ENCODE measurements at regions not wholly inside any gene's neighbourhood (a gene's known extent, or its start where the extent isn't known, plus 50 kb on each side); places are given as distances from the start of the nearest gene placed in this dataset.
A peak's percentile ranks its signal among the peaks of the same experiment; 100 is the strongest.

DNA sequence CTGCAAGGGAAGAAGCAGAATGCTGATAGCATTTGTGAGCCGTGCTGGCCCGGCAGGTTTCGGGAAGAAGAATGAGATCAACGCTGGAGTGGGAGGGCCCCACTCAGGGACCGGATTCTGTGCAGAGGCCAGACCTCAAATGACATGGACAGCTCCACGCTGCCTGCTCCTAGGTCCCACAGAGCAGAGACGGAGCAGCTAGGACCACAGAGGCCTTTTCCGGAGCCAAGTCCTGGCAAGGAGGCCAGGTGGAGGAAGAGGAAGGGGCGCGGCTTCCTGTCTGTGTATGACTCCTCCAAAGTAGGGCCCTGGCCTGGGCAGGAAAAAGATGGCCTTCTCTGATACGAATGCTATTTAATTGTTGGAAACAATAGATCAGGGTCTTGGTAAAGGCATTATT is 139.9 kb downstream of the LRRC30 start:
- DNase-seq (ENCODE audit: low read depth, low spot score) (peak; percentile 88), FAIRE-seq (peak; percentile 99)
- peak overlapping the region in 1 of 3 experiments; percentile 29 for H3K4me3 ChIP-seq (replicated peaks in 1 of 3; ENCODE audit: insufficient read depth in 1 of 3, low read depth in 1 of 3, low read length in 3 of 3)
- peak overlapping the region; percentile 82 for H3K4me2 ChIP-seq (ENCODE audit: insufficient read depth, low read length)
- no peaks in the 10 kb centered on the region for H3K9me3 ChIP-seq (replicated peaks; ENCODE audit: control insufficient read depth, insufficient read depth, low read length)
- peak overlapping the region; percentile 98 for H3K27ac ChIP-seq (ENCODE audit: insufficient read depth, low read depth, low read length)
- H3K27me3 ChIP-seq (ENCODE audit: control insufficient read depth in 2 of 2, insufficient read depth in 2 of 2, low read length in 2 of 2) = peaks cover 0 to 2% of the 10 kb centered on the region in 2 experiments
- no peaks in the 10 kb centered on the region for H3K36me3 ChIP-seq (ENCODE audit: control insufficient read depth in 2 of 2, extremely low read depth in 1 of 2, insufficient read depth in 2 of 2, low read length in 2 of 2)
- H3K9me1 ChIP-seq (replicated peaks; ENCODE audit: control insufficient read depth, extremely low read depth, insufficient read depth, low read length) = no peaks in the 10 kb centered on the region
- ChIA-PET CTCF (interaction anchor here (1.0 to 7.8 kb wide), 5 partner anchors 11 to 197 kb away, joined by 3 to 68 read pairs (median 11); partner anchors contain the start of gene PTPRM), POLR2A (interaction anchor here (0.9 to 1.8 kb wide), 6 partner anchors 46 to 196 kb away, joined by 3 to 13 read pairs (median 4); partner anchors contain the start of gene PTPRM)
- peaks cover 35% of the 10 kb centered on the region for H3K4me1 ChIP-seq (ENCODE audit: control insufficient read depth, extremely low read depth, insufficient read depth, low read length)
- peak overlapping the region; percentile 86 for H3K9ac ChIP-seq (replicated peaks; ENCODE audit: extremely low read depth, insufficient read depth, low read length)
- BruUV-seq (replicated peaks) = no TSS peak
- no peaks in the 10 kb centered on the region for H4K20me1 ChIP-seq (replicated peaks; ENCODE audit: control insufficient read depth, extremely low read depth, insufficient read depth, low read length)
- intact Hi-C loops (cut with micrococcal nuclease) = loop anchor here (1.0 to 10.0 kb wide), 8 partner anchors 47 to 1644 kb away; partner anchors contain the start of gene PTPRM
- TF ChIP-seq POLR2AphosphoS5 (IDR thresholded peaks at IDR 0.05; ENCODE audit: insufficient read depth, low read depth, low read length) (peak; percentile 89), POLR2A (IDR thresholded peaks at IDR 0.05; ENCODE audit: low read depth, low read length) (no peak), CTCF (IDR thresholded peaks at IDR 0.05; ENCODE audit: extremely low read depth in 1 of 2, insufficient read depth in 1 of 2, low read depth in 1 of 2, low read length in 2 of 2) (no peak), GATA2 (IDR thresholded peaks at IDR 0.05; ENCODE audit: insufficient read depth, insufficient read length, low read depth, low read length) (peak; percentile 99), MYC (IDR thresholded peaks at IDR 0.05; ENCODE audit: low read depth, low read length) (no peak), JUN (IDR thresholded peaks at IDR 0.05; ENCODE audit: borderline replicate concordance, insufficient read depth, insufficient read length, low read depth) (peak; percentile 77), FOS (IDR thresholded peaks at IDR 0.05; ENCODE audit: borderline replicate concordance, insufficient read depth, low read length) (peak; percentile 84), EZH2 (IDR thresholded peaks at IDR 0.05; ENCODE audit: borderline replicate concordance, low read depth, low read length, severe bottlenecking) (no peak)
- TF ChIP-seq, protein P1, sequence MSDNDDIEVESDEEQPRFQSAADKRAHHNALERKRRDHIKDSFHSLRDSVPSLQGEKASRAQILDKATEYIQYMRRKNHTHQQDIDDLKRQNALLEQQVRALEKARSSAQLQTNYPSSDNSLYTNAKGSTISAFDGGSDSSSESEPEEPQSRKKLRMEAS (IDR thresholded peaks at IDR 0.05; ENCODE audit: insufficient read depth, insufficient read length) = peak; percentile 42
- no peaks in the 10 kb centered on the region for H3K79me2 ChIP-seq (ENCODE audit: control insufficient read depth, insufficient read depth, low read length)
- H2AFZ ChIP-seq (ENCODE audit: low read depth, low read length) = no peak overlapping the region
- dilution Hi-C loops (cut with MboI; ENCODE audit: extremely low pct_ligation_motif_present, low sequenced_read_pairs) = no loop called here

Measured in endothelial cell of umbilical vein (primary cell).